HG03066 (cell line): ENCODE measurements at regions not wholly inside any gene's neighbourhood (a gene's known extent, or its start where the extent isn't known, plus 50 kb on each side); places are given as distances from the start of the nearest gene placed in this dataset.
A peak's percentile ranks its signal among the peaks of the same experiment; 100 is the strongest.

ENCODE experiments used
- ATAC-seq: cut with Tn5 transposase; IDR thresholded peaks from one replicate; pipeline ENCODE4 v1.9.1; 2021; ENCODE audit warnings: low read depth; ENCODE audit not compliant: unreplicated experiment

GRCh38 chr6:84361372-84362192 is 134.1 kb upstream of the CEP162 start:
- ATAC-seq = no peak

- ATAC-seq = no peak
Measured at GRCh38 chr6:84360039-84360438, 132.6 kb upstream of the CEP162 start.

- no peak for ATAC-seq
Measured at GRCh38 chr6:84358581-84358980, 131.1 kb upstream of the CEP162 start.

GRCh38 chr6:84357631-84358030 is 130.2 kb upstream of the CEP162 start:
- no peak for ATAC-seq

- ATAC-seq = no peak
Measured at GRCh38 chr6:84356907-84357306, 129.5 kb upstream of the CEP162 start.

- ATAC-seq = no peak
Measured at GRCh38 chr6:84353459-84354423, 126.3 kb upstream of the CEP162 start.

GRCh38 chr6:84350397-84350796 is 123.0 kb upstream of the CEP162 start:
- no peak for ATAC-seq

- ATAC-seq = no peak
Measured at GRCh38 chr6:84349542-84349941, 122.1 kb upstream of the CEP162 start.

- no peak for ATAC-seq
Measured at GRCh38 chr6:84348801-84349200, 121.4 kb upstream of the CEP162 start.

GRCh38 chr6:84346372-84346771 is 118.9 kb upstream of the CEP162 start:
- ATAC-seq = no peak

- ATAC-seq = no peak
Measured at GRCh38 chr6:84344005-84344404, 116.6 kb upstream of the CEP162 start.

GRCh38 chr6:84340422-84340821 is 113.0 kb upstream of the CEP162 start:
- ATAC-seq = no peak

- no peak for ATAC-seq
Measured at GRCh38 chr6:84333842-84334241, 106.4 kb upstream of the CEP162 start.

GRCh38 chr6:84332139-84333034 is 104.9 kb upstream of the CEP162 start:
- peak; percentile 98 for ATAC-seq

- ATAC-seq = no peak
Measured at GRCh38 chr6:84330325-84330724, 102.9 kb upstream of the CEP162 start.

- no peak for ATAC-seq
Measured at GRCh38 chr6:84329516-84329915, 102.1 kb upstream of the CEP162 start.

- ATAC-seq = no peak
Measured at GRCh38 chr6:84329077-84329476, 101.6 kb upstream of the CEP162 start.

GRCh38 chr6:84317463-84317862 is 90.0 kb upstream of the CEP162 start:
- ATAC-seq = no peak

- no peak for ATAC-seq
Measured at GRCh38 chr6:84314377-84314898, 87.0 kb upstream of the CEP162 start.

- no peak for ATAC-seq
Measured at GRCh38 chr6:84309336-84309735, 81.9 kb upstream of the CEP162 start.
